Activated naive CD4-positive, alpha-beta T cell treated with anti-CD3 and anti-CD28 coated beads, Interleukin-2, amount 50 U/mL, for 72 hours (primary cell): ENCODE measurements at regions not wholly inside any gene's neighbourhood (a gene's known extent, or its start where the extent isn't known, plus 50 kb on each side); places are given as distances from the start of the nearest gene placed in this dataset.

Source experiments
- ATAC-seq, 2 donors: fragments of 150-1000 bp; cut with Tn5 transposase; 2 replicates each; pipeline ENCODE4 v1.10.0; 2021; ENCODE audit warnings: mild to moderate bottlenecking in 2 of 2, moderate library complexity in 2 of 2
- DNase-seq, 2 donors: peaks; one replicate each; pipeline ENCODE4 v3.0.0; 2021 to 2022; ENCODE audit warnings: low spot score in 2 of 2
- H3K27ac Mint-ChIP-seq, 2 donors: one replicate each; pipeline ENCODE4 v1.8.0; 2022; ENCODE audit warnings: mild to moderate bottlenecking in 2 of 2, mixed read lengths in 2 of 2
- H3K36me3 Mint-ChIP-seq, 2 donors: one replicate each; pipeline ENCODE4 v1.8.0; 2022; ENCODE audit warnings: mixed read lengths in 2 of 2
- H3K9me3 Mint-ChIP-seq, 2 donors: one replicate each; pipeline ENCODE4 v1.8.0; 2022; ENCODE audit warnings: mixed read lengths in 2 of 2

- H3K36me3 Mint-ChIP-seq = no peaks in the 10 kb centered on the region
- peaks cover 6 to 9% of the 10 kb centered on the region in 2 donors for H3K9me3 Mint-ChIP-seq
- H3K27ac Mint-ChIP-seq = no peak overlapping the region
- ATAC-seq (no peak), DNase-seq (no peak)
Measured at GRCh38 chr4:22020129-22020528, 71.6 kb upstream of the KCNIP4 start.

- Mint-ChIP-seq H3K27ac (no peak overlapping the region), H3K9me3 (peaks cover 2 to 7% of the 10 kb centered on the region in 2 donors), H3K36me3 (no peaks in the 10 kb centered on the region)
- DNase-seq (no peak), ATAC-seq (no peak)
Measured at GRCh38 chr4:22019676-22020075, 71.1 kb upstream of the KCNIP4 start.

GRCh38 chr4:22014222-22014741, 65.7 kb upstream of the KCNIP4 start:
- no peak overlapping the region for H3K27ac Mint-ChIP-seq
- no peak for DNase-seq
- no peak for ATAC-seq
- peaks cover 0 to 7% of the 10 kb centered on the region in 2 donors for H3K9me3 Mint-ChIP-seq
- no peaks in the 10 kb centered on the region for H3K36me3 Mint-ChIP-seq

- Mint-ChIP-seq H3K9me3 (peaks cover 10 to 13% of the 10 kb centered on the region in 2 donors), H3K36me3 (no peaks in the 10 kb centered on the region), H3K27ac (no peak overlapping the region)
- ATAC-seq = no peak
- DNase-seq = no peak
Measured at GRCh38 chr4:22003878-22004277, 55.3 kb upstream of the KCNIP4 start.
